22Rv1 (cell line): ENCODE measurements at regions not wholly inside any gene's neighbourhood (a gene's known extent, or its start where the extent isn't known, plus 50 kb on each side); places are given as distances from the start of the nearest gene placed in this dataset.

Experiments
- ZFX ChIP-seq: fragments of 450-650 bp; IDR thresholded peaks from 2 replicates; pipeline ENCODE4 v1.6.1; 2017; ENCODE audit warnings: antibody characterized with exemption, borderline replicate concordance
- TF ChIP-seq, protein P1 (sequence below): fragments of 450-650 bp; IDR thresholded peaks from 2 replicates; pipeline ENCODE4 v1.5.1; 2017; ENCODE audit warnings: mild to moderate bottlenecking

- TF ChIP-seq, protein P1, sequence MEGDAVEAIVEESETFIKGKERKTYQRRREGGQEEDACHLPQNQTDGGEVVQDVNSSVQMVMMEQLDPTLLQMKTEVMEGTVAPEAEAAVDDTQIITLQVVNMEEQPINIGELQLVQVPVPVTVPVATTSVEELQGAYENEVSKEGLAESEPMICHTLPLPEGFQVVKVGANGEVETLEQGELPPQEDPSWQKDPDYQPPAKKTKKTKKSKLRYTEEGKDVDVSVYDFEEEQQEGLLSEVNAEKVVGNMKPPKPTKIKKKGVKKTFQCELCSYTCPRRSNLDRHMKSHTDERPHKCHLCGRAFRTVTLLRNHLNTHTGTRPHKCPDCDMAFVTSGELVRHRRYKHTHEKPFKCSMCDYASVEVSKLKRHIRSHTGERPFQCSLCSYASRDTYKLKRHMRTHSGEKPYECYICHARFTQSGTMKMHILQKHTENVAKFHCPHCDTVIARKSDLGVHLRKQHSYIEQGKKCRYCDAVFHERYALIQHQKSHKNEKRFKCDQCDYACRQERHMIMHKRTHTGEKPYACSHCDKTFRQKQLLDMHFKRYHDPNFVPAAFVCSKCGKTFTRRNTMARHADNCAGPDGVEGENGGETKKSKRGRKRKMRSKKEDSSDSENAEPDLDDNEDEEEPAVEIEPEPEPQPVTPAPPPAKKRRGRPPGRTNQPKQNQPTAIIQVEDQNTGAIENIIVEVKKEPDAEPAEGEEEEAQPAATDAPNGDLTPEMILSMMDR, result no peak
- no peak for TF ChIP-seq ZFX
Measured at GRCh38 chr6:113364766-113365165, 492.4 kb upstream of the MARCKS start.
